HepG2 (cell line): ENCODE measurements at regions not wholly inside any gene's neighbourhood (a gene's known extent, or its start where the extent isn't known, plus 50 kb on each side); places are given as distances from the start of the nearest gene placed in this dataset.

Experiments
- ATAC-seq: fragments of 200-7000 bp; cut with Tn5 transposase; 3 replicates; pipeline ENCODE4 v1.9.1; 2020; ENCODE audit warnings: mild to moderate bottlenecking, moderate library complexity
- BruUV-seq: library from RNA; stranded (reverse); fragments of 400-500 nt; replicated peaks from 2 replicates; lab custom pipeline; 2021; lab: Mats Ljungman, UMichigan
- CTCF ChIA-PET: fragments of 300-600 bp; formaldehyde crosslinking; extraction: SDS; loops from one replicate; lab custom pipeline; 2021; ENCODE audit warnings: low total read pairs, inconsistent platforms, low intra/inter-chr PET ratio; lab: Yijun Ruan, JAX
- POLR2A ChIA-PET: fragments of 350-600 bp; sonication (Branson Sonifier 250); formaldehyde crosslinking; loops from one replicate; lab custom pipeline; 2020; ENCODE audit warnings: antibody characterized with exemption, inconsistent platforms; lab: Yijun Ruan, JAX
- DNase-seq: peaks from one replicate; pipeline ENCODE4 v3.0.0-alpha.2; 2015; ENCODE audit warnings: low spot score
- FAIRE-seq: peaks from 3 replicates; lab custom pipeline; 2011; peaks lifted over from hg19 to GRCh38; lab: Jason Lieb, UNC
- H2AFZ ChIP-seq: one replicate; pipeline ENCODE4 v1.6.1; 2011; ENCODE audit warnings: low read length, inconsistent platforms
- H3K27ac ChIP-seq: fragments of 300-600 bp; 3 replicates; pipeline ENCODE4 v1.8.0; 2011; ENCODE audit warnings: mixed run types, mild to moderate bottlenecking, mixed read lengths, low read length, inconsistent platforms; ENCODE audit not compliant: insufficient read depth; ENCODE audit errors: extremely low read length
- H3K27me3 ChIP-seq, 2 experiments: fragments of 200-600 bp in 1 of 2; 2 replicates in 1 of 2; 3 replicates in 1 of 2; pipeline versions ENCODE4 v1.6.0 to v1.8.0; 2011; ENCODE audit warnings: low read length in 2 of 2, mild to moderate bottlenecking in 2 of 2, moderate library complexity in 2 of 2, inconsistent platforms in 1 of 2; ENCODE audit not compliant: insufficient read depth in 2 of 2, control insufficient read depth in 1 of 2
- H3K36me3 ChIP-seq, 2 experiments: fragments of 200-600 bp in 1 of 2; replicated peaks in 1 of 2; 2 replicates in 1 of 2; 3 replicates in 1 of 2; pipeline versions ENCODE4 v1.5.1 to v1.8.0; 2011; ENCODE audit warnings: low read length in 2 of 2, inconsistent platforms in 1 of 2; ENCODE audit not compliant: insufficient read depth in 2 of 2, control insufficient read depth in 1 of 2
- H3K4me1 ChIP-seq: 2 replicates; pipeline ENCODE4 v1.5.1; 2012; ENCODE audit warnings: low read length, inconsistent platforms; ENCODE audit not compliant: insufficient read depth
- H3K4me2 ChIP-seq: 2 replicates; pipeline ENCODE4 v1.6.0; 2011; ENCODE audit warnings: low read depth, low read length, inconsistent platforms
- H3K4me3 ChIP-seq, 3 experiments: fragments of 200-600 bp in 1 of 3; sonication (generic), shearing (Covaris generic) in 1 of 3; replicated peaks in 1 of 3; 2 replicates each; pipeline ENCODE4 v1.5.1; 2011 to 2016; ENCODE audit warnings: low read length in 3 of 3, inconsistent platforms in 2 of 3, low read depth in 2 of 3, mild to moderate bottlenecking in 2 of 3, control low read depth in 1 of 3, mixed read lengths in 1 of 3; ENCODE audit not compliant: insufficient read depth in 1 of 3
- H3K79me2 ChIP-seq: one replicate; pipeline ENCODE4 v1.6.1; 2011; ENCODE audit warnings: low read length, inconsistent platforms; ENCODE audit not compliant: insufficient read depth
- H3K9ac ChIP-seq: 2 replicates; pipeline ENCODE4 v1.6.0; 2011; ENCODE audit warnings: mild to moderate bottlenecking, low read depth, low read length, inconsistent platforms; ENCODE audit not compliant: insufficient read depth
- H3K9me3 ChIP-seq: 2 replicates; pipeline ENCODE4 v1.5.1; 2012; ENCODE audit warnings: mild to moderate bottlenecking, low read length
- H4K20me1 ChIP-seq: 2 replicates; pipeline ENCODE4 v1.6.0; 2011; ENCODE audit warnings: inconsistent platforms, mild to moderate bottlenecking, low read length, moderate library complexity; ENCODE audit not compliant: insufficient read depth
- CBX1 ChIP-seq: IDR thresholded peaks from one replicate; pipeline ENCODE4 v1.6.1; 2016; ENCODE audit warnings: antibody characterized with exemption, low read depth
- ELF1 ChIP-seq: sonication (generic); formaldehyde crosslinking; IDR thresholded peaks from 2 replicates; pipeline ENCODE4 v1.4.0; 2020; ENCODE audit warnings: missing genetic modification reagents
- FIP1L1 ChIP-seq: fragments of 200-400 bp; formaldehyde crosslinking; IDR thresholded peaks from 2 replicates; pipeline ENCODE4 v1.6.1; 2018; ENCODE audit warnings: low read depth, mild to moderate bottlenecking, low read length, moderate library complexity, borderline replicate concordance; ENCODE audit not compliant: insufficient read depth
- GABPA ChIP-seq, 2 experiments: IDR thresholded peaks; 2 replicates each; pipeline ENCODE4 v1.6.1; 2011 to 2016; ENCODE audit warnings: low read depth in 2 of 2, low read length in 1 of 2, missing biosample characterization in 1 of 2, missing genetic modification characterization in 1 of 2
- GPN1 ChIP-seq: sonication (generic); formaldehyde crosslinking; IDR thresholded peaks from 2 replicates; pipeline ENCODE4 v1.5.1; 2020; ENCODE audit warnings: missing genetic modification reagents, borderline replicate concordance
- HMG20A ChIP-seq: IDR thresholded peaks from 2 replicates; pipeline ENCODE4 v1.6.1; 2016; ENCODE audit warnings: borderline replicate concordance
- KAT8 ChIP-seq: IDR thresholded peaks from 2 replicates; pipeline ENCODE4 v1.6.1; 2016; ENCODE audit warnings: missing genetic modification reagents, missing compliant biosample characterization
- PITX1 ChIP-seq: sonication (generic); formaldehyde crosslinking; IDR thresholded peaks from 2 replicates; pipeline ENCODE4 v1.5.1; 2020; ENCODE audit warnings: mild to moderate bottlenecking, missing genetic modification reagents
- RFX3 ChIP-seq: IDR thresholded peaks from 2 replicates; pipeline ENCODE4 v1.6.1; 2016; ENCODE audit warnings: missing biosample characterization, missing genetic modification reagents
- SNAI1 ChIP-seq: sonication (generic); formaldehyde crosslinking; IDR thresholded peaks from 2 replicates; pipeline ENCODE4 v1.5.0; 2020; ENCODE audit warnings: mild to moderate bottlenecking, missing genetic modification reagents, borderline replicate concordance
- SYNCRIP ChIP-seq: fragments of 200-400 bp; formaldehyde crosslinking; IDR thresholded peaks from 2 replicates; pipeline ENCODE4 v1.6.1; 2018; ENCODE audit warnings: mild to moderate bottlenecking, low read depth, low read length; ENCODE audit not compliant: insufficient read depth
- TOPORS ChIP-seq: sonication (generic); formaldehyde crosslinking; IDR thresholded peaks from 2 replicates; pipeline ENCODE4 v1.8.0; 2023; ENCODE audit warnings: mild to moderate bottlenecking, missing genetic modification reagents
- ZKSCAN8 ChIP-seq: IDR thresholded peaks from 2 replicates; pipeline ENCODE4 v1.6.1; 2016; ENCODE audit warnings: borderline replicate concordance, missing genetic modification reagents, missing compliant biosample characterization
- ZNF773 ChIP-seq: sonication (generic); formaldehyde crosslinking; IDR thresholded peaks from 2 replicates; pipeline ENCODE4 v1.4.0; 2020; ENCODE audit warnings: missing genetic modification reagents, borderline replicate concordance
- ZNF776 ChIP-seq: sonication (generic); formaldehyde crosslinking; IDR thresholded peaks from 2 replicates; pipeline ENCODE4 v1.4.0; 2020; ENCODE audit warnings: mild to moderate bottlenecking, missing genetic modification reagents
- ZNF781 ChIP-seq: sonication (generic); formaldehyde crosslinking; IDR thresholded peaks from 2 replicates; pipeline ENCODE4 v1.5.1; 2020; ENCODE audit warnings: borderline replicate concordance, mild to moderate bottlenecking, missing genetic modification reagents; ENCODE audit errors: not compliant biosample characterization
- WGBS: methylation state at CpG from one replicate; pipeline ENCODE4 v1.1.6; 2017; ENCODE audit warnings: low lambda C conversion rate; 5-methylcytosine and 5-hydroxymethylcytosine counted together
- in situ Hi-C: cut with HindIII; loops from 2 replicates; pipeline ENCODE4 v1.10.0; 2017; ENCODE audit warnings: low pct_unique_long_range_greater_than_20kb; ENCODE audit not compliant: extremely low pct_ligation_motif_present
- intact Hi-C: fragments of 100-400 bp; cut with micrococcal nuclease; formaldehyde crosslinking; loops from one replicate; pipeline ENCODE4 v1.10.0; 2022; ENCODE audit not compliant: unreplicated experiment
- TF ChIP-seq, protein P1 (sequence below): sonication (generic); formaldehyde crosslinking; IDR thresholded peaks from 2 replicates; pipeline ENCODE4 v1.5.0; 2020; ENCODE audit warnings: mild to moderate bottlenecking, missing genetic modification reagents
- TF ChIP-seq, protein P2 (sequence below): sonication (generic); formaldehyde crosslinking; IDR thresholded peaks from 2 replicates; pipeline ENCODE4 v1.4.0; 2020; ENCODE audit warnings: missing genetic modification reagents, mild to moderate bottlenecking, borderline replicate concordance
- TF ChIP-seq, protein P3 (sequence below): sonication (generic); formaldehyde crosslinking; IDR thresholded peaks from 2 replicates; pipeline ENCODE4 v1.5.0; 2020; ENCODE audit warnings: mild to moderate bottlenecking, missing genetic modification reagents

DNA sequence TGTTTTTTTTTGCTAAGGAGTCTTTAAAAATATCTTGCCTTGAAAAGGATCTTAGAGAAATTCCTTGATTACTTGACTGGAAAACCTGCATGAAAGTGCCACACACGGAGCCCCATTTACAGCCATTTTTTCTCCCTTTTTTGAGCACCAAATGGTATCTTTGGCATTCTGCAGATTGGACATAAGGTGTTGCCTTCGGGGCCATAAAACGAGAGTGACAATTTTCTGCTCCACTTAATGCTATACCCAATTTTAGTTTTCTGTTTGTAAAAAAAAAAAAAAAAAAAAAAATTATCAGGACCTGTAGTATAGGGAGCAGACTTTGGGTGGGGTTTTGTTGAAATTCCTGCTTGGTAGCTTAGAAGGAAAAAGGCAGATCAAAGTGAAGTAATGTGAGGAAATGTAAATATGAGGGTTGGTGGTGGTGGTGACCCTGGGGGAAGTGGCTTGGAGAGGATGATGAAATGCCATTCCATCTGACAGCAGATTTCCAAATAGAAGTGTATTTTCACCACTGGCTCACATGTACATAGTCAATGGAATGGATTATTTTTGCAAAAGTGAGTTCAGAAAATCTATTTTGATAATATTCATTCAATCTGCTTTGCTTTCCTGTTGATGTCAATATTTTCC is 212.1 kb upstream of the SOX4 start:
- DNase-seq (peak; percentile 94), FAIRE-seq (peak; percentile 93), ATAC-seq (peak; percentile 91)
- WGBS, result 5% methylated on average over 3 of the region's 3 CpGs
- H3K27ac ChIP-seq, result peak overlapping the region; percentile 53
- in situ Hi-C loops (no loop called here), intact Hi-C loops (loop anchor here (1.0 to 5.0 kb wide), 2 partner anchors 212 to 379 kb away; partner anchors contain the start of gene SOX4)
- CTCF ChIA-PET, result no interaction called here
- 0 out of 5 replicates have a peak, but pooled peaks cover 0 to 3% of the 10 kb centered on the region in 2 experiments for H3K27me3 ChIP-seq
- H4K20me1 ChIP-seq, result no peaks in the 10 kb centered on the region
- no peak overlapping the region for H3K9ac ChIP-seq
- peak overlapping the region; percentile 4 for H3K4me2 ChIP-seq
- H3K79me2 ChIP-seq, result no peaks in the 10 kb centered on the region
- peak overlapping the region; percentile 25 for H2AFZ ChIP-seq
- POLR2A ChIA-PET, result interaction anchor here (1.6 kb wide), 1 partner anchor 70 kb away, joined by 4 read pairs; no protein-coding TSS in a partner anchor
- no peaks in the 10 kb centered on the region for H3K36me3 ChIP-seq
- no peak overlapping the region for H3K4me3 ChIP-seq
- no peaks in the 10 kb centered on the region for H3K9me3 ChIP-seq
- peaks cover 62% of the 10 kb centered on the region for H3K4me1 ChIP-seq
- BruUV-seq, result no TSS peak
- TF ChIP-seq, protein P1, sequence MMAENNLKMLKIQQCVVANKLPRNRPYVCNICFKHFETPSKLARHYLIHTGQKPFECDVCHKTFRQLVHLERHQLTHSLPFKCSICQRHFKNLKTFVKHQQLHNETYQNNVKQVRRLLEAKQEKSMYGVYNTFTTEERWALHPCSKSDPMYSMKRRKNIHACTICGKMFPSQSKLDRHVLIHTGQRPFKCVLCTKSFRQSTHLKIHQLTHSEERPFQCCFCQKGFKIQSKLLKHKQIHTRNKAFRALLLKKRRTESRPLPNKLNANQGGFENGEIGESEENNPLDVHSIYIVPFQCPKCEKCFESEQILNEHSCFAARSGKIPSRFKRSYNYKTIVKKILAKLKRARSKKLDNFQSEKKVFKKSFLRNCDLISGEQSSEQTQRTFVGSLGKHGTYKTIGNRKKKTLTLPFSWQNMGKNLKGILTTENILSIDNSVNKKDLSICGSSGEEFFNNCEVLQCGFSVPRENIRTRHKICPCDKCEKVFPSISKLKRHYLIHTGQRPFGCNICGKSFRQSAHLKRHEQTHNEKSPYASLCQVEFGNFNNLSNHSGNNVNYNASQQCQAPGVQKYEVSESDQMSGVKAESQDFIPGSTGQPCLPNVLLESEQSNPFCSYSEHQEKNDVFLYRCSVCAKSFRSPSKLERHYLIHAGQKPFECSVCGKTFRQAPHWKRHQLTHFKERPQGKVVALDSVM (CRISPR knock-in tag), result no peak
- TF ChIP-seq PITX1 (peak; percentile 87), RFX3 (CRISPR knock-in tag) (no peak), TOPORS (CRISPR knock-in tag) (no peak), GPN1 (CRISPR knock-in tag) (no peak), KAT8 (CRISPR knock-in tag) (peak; percentile 70), FIP1L1 (no peak), SNAI1 (no peak), GABPA (IDR thresholded peaks at IDR 0.05; ENCODE audit: low read depth, low read length) (no peak), GABPA (CRISPR knock-in tag; IDR thresholded peaks at IDR 0.05; ENCODE audit: low read depth) (peak; percentile 56; the same call in 1 of the 2 replicates), ZNF781 (CRISPR knock-in tag) (no peak), HMG20A (peak; percentile 99), ELF1 (peak; percentile 37; the same call in 1 of the 2 replicates), ZNF773 (CRISPR knock-in tag) (no peak), CBX1 (peak; percentile 72), ZNF776 (CRISPR knock-in tag) (no peak), SYNCRIP (no peak), ZKSCAN8 (CRISPR knock-in tag) (no peak)
- TF ChIP-seq, protein P2, sequence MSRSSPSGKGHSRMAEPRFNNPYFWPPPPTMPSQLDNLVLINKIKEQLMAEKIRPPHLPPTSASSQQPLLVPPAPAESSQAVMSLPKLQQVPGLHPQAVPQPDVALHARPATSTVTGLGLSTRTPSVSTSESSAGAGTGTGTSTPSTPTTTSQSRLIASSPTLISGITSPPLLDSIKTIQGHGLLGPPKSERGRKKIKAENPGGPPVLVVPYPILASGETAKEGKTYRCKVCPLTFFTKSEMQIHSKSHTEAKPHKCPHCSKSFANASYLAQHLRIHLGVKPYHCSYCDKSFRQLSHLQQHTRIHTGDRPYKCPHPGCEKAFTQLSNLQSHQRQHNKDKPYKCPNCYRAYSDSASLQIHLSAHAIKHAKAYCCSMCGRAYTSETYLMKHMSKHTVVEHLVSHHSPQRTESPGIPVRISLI (CRISPR knock-in tag), result peak; percentile 94
- TF ChIP-seq, protein P3, sequence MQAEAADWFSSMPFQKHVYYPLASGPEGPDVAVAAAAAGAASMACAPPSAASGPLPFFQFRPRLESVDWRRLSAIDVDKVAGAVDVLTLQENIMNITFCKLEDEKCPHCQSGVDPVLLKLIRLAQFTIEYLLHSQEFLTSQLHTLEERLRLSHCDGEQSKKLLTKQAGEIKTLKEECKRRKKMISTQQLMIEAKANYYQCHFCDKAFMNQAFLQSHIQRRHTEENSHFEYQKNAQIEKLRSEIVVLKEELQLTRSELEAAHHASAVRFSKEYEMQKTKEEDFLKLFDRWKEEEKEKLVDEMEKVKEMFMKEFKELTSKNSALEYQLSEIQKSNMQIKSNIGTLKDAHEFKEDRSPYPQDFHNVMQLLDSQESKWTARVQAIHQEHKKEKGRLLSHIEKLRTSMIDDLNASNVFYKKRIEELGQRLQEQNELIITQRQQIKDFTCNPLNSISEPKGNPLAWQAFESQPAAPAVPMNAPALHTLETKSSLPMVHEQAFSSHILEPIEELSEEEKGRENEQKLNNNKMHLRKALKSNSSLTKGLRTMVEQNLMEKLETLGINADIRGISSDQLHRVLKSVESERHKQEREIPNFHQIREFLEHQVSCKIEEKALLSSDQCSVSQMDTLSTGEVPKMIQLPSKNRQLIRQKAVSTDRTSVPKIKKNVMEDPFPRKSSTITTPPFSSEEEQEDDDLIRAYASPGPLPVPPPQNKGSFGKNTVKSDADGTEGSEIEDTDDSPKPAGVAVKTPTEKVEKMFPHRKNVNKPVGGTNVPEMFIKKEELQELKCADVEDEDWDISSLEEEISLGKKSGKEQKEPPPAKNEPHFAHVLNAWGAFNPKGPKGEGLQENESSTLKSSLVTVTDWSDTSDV (CRISPR knock-in tag), result no peak
